GM12892 (cell line): ENCODE measurements at regions not wholly inside any gene's neighbourhood (a gene's known extent, or its start where the extent isn't known, plus 50 kb on each side); places are given as distances from the start of the nearest gene placed in this dataset.

Experiments used
- POLR2A ChIP-seq: IDR thresholded peaks from 2 replicates; pipeline ENCODE4 v1.6.1; 2011; ENCODE audit warnings: low read depth, low read length, control low read depth
- POLR2AphosphoS5 ChIP-seq: IDR thresholded peaks from 2 replicates; pipeline ENCODE4 v1.6.1; 2011; ENCODE audit warnings: low read depth, low read length, control low read depth
- TAF1 ChIP-seq: IDR thresholded peaks from 2 replicates; pipeline ENCODE4 v1.6.1; 2011; ENCODE audit warnings: low read depth, mild to moderate bottlenecking, control low read depth, low read length, borderline replicate concordance

DNA sequence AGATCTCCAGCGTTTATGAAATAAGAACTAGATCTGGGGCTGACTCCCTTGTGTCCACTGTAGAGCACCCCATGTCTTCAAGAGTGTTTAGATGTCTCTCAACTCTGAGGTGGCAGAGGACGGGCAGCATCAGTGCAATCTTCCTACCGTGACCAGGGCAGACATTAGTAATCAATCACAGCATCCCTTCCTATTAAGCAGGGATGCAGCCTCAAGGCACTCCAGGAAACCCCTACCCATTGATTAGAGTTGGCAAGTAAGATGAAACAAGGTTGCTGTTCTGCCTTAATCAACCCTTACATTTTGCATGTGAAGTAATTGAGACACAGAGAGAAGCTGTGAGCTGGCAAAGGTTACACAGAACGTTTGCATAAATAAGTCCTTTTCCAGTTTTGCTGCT is 283.7 kb upstream of the ZMIZ1 start:
- no peak for TF ChIP-seq POLR2A
- no peak for TF ChIP-seq TAF1
- TF ChIP-seq POLR2AphosphoS5 = no peak
